Psoas muscle (tissue), 7 donors: ENCODE measurements at regions not wholly inside any gene's neighbourhood (a gene's known extent, or its start where the extent isn't known, plus 50 kb on each side); places are given as distances from the start of the nearest gene placed in this dataset.

Experiments
- ATAC-seq, 4 donors: fragments of 200-7000 bp; cut with Tn5 transposase; one replicate each; pipeline ENCODE4 v1.9.1; 2020; ENCODE audit warnings: moderate library complexity in 3 of 4, mild to moderate bottlenecking in 2 of 4
- DNase-seq, 2 donors: peaks; one replicate each; pipeline ENCODE4 v3.0.0-alpha.2; 2020
- H3K27ac ChIP-seq: fragments of 200-600 bp; one replicate; pipeline ENCODE4 v1.8.0; 2022
- H3K27me3 ChIP-seq, 3 donors: fragments of 200-600 bp in 1 of 3; one replicate each; pipeline versions ENCODE4 v1.6.1 to v1.8.0; 2013 to 2022; ENCODE audit warnings: low read length in 2 of 3, mild to moderate bottlenecking in 2 of 3, moderate library complexity in 1 of 3; ENCODE audit not compliant: insufficient read depth in 3 of 3
- H3K36me3 ChIP-seq, 2 donors: fragments of 200-600 bp in 1 of 2; one replicate each; pipeline versions ENCODE4 v1.6.1 to v1.8.0; 2013 to 2022; ENCODE audit warnings: low read depth in 1 of 2, mild to moderate bottlenecking in 1 of 2, moderate library complexity in 1 of 2; ENCODE audit not compliant: insufficient read depth in 1 of 2
- H3K4me1 ChIP-seq: fragments of 200-600 bp; one replicate; pipeline ENCODE4 v1.8.0; 2022
- H3K4me3 ChIP-seq: fragments of 200-600 bp; one replicate; pipeline ENCODE4 v1.8.0; 2022; ENCODE audit warnings: mild to moderate bottlenecking
- H3K9me3 ChIP-seq: fragments of 200-600 bp; one replicate; pipeline ENCODE4 v1.8.0; 2022
- CTCF ChIP-seq: fragments of 200-600 bp; IDR thresholded peaks from one replicate; pipeline ENCODE4 v1.8.0; 2022; ENCODE audit warnings: antibody characterized with exemption
- WGBS, 3 donors: extraction: QIAGEN DNeasy Blood & Tissue Kit; methylation state at CpG; one replicate each; pipeline versions ENCODE4 v1.1.6 to v1.1.7; 2013; 5-methylcytosine and 5-hydroxymethylcytosine counted together
- intact Hi-C, 2 donors: fragments of 100-400 bp; cut with DNase I; formaldehyde crosslinking; loops; one replicate each; pipeline versions ENCODE4 v1.11.0 to v1.14.2; 2022
- donor health status: healthy with polysubstance abuse.
- donor health status: DM: no; HTN: no; CAD: no; lungs with moderate emphysema.
- donor health status: Bipolar disorder and iron deficiency.
- donor health status: healthy.
- donor health status: DM: yes; HTN: yes; CAD: no.
- donor health status: DM: no; HTN: no; CAD: no.
- donor health status: DM: yes; HTN: yes; CAD: no.

- Histone ChIP-seq H3K4me3 (no peak overlapping the region), H3K4me1 (no peaks in the 10 kb centered on the region), H3K27ac (no peak overlapping the region), H3K27me3 (no peaks in the 10 kb centered on the region), H3K36me3 (no peaks in the 10 kb centered on the region), H3K9me3 (no peaks in the 10 kb centered on the region)
- no peak for TF ChIP-seq CTCF
- intact Hi-C loops: no loop called here
- DNase-seq (no peak), ATAC-seq (no peak)
- WGBS, 3 donors: 88 to 90% (median 90%) methylated on average over 5 of the region's 5 CpGs
Observed at GRCh38 chr4:130432289-130432688, 1336.3 kb downstream of the C4orf33 start.

GRCh38 chr4:130449741-130450140, 1353.8 kb downstream of the C4orf33 start:
- no peak for TF ChIP-seq CTCF

GRCh38 chr4:130468340-130468739, 1372.4 kb downstream of the C4orf33 start:
- Histone ChIP-seq H3K4me3 (no peak overlapping the region), H3K27ac (no peak overlapping the region), H3K4me1 (no peaks in the 10 kb centered on the region), H3K9me3 (no peaks in the 10 kb centered on the region), H3K36me3 (no peaks in the 10 kb centered on the region), H3K27me3 (no peaks in the 10 kb centered on the region)
- ATAC-seq (no peak), DNase-seq (no peak)
- intact Hi-C loops: no loop called here
- no peak for TF ChIP-seq CTCF
- 27 to 40% (median 35%) methylated on average over 2 of the region's 2 CpGs for WGBS, 3 donors

More at GRCh38 chr4:130449741-130450140, 1353.8 kb downstream of the C4orf33 start:
- Histone ChIP-seq H3K27ac (no peak overlapping the region), H3K9me3 (peaks cover 10% of the 10 kb centered on the region), H3K4me3 (no peak overlapping the region), H3K36me3 (no peaks in the 10 kb centered on the region), H3K27me3 (no peaks in the 10 kb centered on the region), H3K4me1 (no peaks in the 10 kb centered on the region)
- intact Hi-C loops: no loop called here
- DNase-seq (no peak), ATAC-seq (no peak)

GRCh38 chr4:130478406-130478805, 1382.5 kb downstream of the C4orf33 start:
- TF ChIP-seq CTCF: no peak
- intact Hi-C loops: no loop called here
- H3K9me3 ChIP-seq: peaks cover 3% of the 10 kb centered on the region
- no peaks in the 10 kb centered on the region for H3K4me1 ChIP-seq
- H3K4me3 ChIP-seq: no peak overlapping the region
- H3K27me3 ChIP-seq: no peaks in the 10 kb centered on the region
- no peak for ATAC-seq
- 62 to 71% (median 64%) methylated on average over 3 of the region's 3 CpGs for WGBS, 3 donors
- no peak overlapping the region for H3K27ac ChIP-seq
- DNase-seq: no peak
- no peaks in the 10 kb centered on the region for H3K36me3 ChIP-seq

GRCh38 chr4:130479020-130479419, 1383.1 kb downstream of the C4orf33 start:
- ATAC-seq: no peak
- Histone ChIP-seq H3K9me3 (peaks cover 3% of the 10 kb centered on the region), H3K27me3 (no peaks in the 10 kb centered on the region), H3K27ac (no peak overlapping the region), H3K4me1 (no peaks in the 10 kb centered on the region), H3K4me3 (no peak overlapping the region), H3K36me3 (no peaks in the 10 kb centered on the region)
- TF ChIP-seq CTCF: no peak
- no peak for DNase-seq
- WGBS, 3 donors: 89 to 93% (median 90%) methylated on average over 1 of the region's 1 CpG
- intact Hi-C loops: no loop called here
